Astrocyte of the spinal cord (primary cell): ENCODE measurements at regions not wholly inside any gene's neighbourhood (a gene's known extent, or its start where the extent isn't known, plus 50 kb on each side); places are given as distances from the start of the nearest gene placed in this dataset.

Source experiments
- DNase-seq: peaks from one replicate; pipeline ENCODE4 v3.0.0; 2011; ENCODE audit warnings: low read depth, low spot score
- H3K4me3 ChIP-seq: 2 replicates; pipeline ENCODE4 v1.5.1; 2011; ENCODE audit warnings: low read depth, mild to moderate bottlenecking, low read length, moderate library complexity
- in situ Hi-C: cut with HindIII; loops from 2 replicates; pipeline ENCODE4 v1.10.0; 2017; ENCODE audit warnings: low sequenced_read_pairs
- TF ChIP-seq, protein P1 (sequence below): IDR thresholded peaks from 2 replicates; pipeline ENCODE4 v1.5.1; 2012; ENCODE audit warnings: low read depth, mild to moderate bottlenecking, low read length, inconsistent platforms

DNA sequence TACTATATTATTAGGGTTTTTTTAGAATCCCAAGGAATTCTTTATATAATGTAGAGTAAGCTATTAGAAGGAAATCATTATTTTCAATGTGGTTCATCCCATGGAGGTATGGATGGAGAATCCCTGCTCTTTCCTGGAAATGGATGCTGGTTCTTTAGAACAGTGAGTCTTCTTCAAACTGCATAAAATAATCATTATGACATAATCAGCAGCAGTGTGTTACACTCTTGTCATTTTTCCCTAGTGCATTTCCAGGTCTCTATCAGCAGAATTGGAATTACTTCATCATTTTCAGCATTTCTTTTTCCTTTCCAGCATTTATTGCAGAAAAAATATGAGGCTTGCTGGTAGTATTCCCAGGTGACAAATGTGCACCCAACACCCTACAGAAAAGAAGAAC lies 168.1 kb downstream of the ETAA1 start:
- DNase-seq = no peak
- no peak overlapping the region for H3K4me3 ChIP-seq
- TF ChIP-seq, protein P1, sequence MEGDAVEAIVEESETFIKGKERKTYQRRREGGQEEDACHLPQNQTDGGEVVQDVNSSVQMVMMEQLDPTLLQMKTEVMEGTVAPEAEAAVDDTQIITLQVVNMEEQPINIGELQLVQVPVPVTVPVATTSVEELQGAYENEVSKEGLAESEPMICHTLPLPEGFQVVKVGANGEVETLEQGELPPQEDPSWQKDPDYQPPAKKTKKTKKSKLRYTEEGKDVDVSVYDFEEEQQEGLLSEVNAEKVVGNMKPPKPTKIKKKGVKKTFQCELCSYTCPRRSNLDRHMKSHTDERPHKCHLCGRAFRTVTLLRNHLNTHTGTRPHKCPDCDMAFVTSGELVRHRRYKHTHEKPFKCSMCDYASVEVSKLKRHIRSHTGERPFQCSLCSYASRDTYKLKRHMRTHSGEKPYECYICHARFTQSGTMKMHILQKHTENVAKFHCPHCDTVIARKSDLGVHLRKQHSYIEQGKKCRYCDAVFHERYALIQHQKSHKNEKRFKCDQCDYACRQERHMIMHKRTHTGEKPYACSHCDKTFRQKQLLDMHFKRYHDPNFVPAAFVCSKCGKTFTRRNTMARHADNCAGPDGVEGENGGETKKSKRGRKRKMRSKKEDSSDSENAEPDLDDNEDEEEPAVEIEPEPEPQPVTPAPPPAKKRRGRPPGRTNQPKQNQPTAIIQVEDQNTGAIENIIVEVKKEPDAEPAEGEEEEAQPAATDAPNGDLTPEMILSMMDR = no peak
- in situ Hi-C loops = no loop called here

DNA sequence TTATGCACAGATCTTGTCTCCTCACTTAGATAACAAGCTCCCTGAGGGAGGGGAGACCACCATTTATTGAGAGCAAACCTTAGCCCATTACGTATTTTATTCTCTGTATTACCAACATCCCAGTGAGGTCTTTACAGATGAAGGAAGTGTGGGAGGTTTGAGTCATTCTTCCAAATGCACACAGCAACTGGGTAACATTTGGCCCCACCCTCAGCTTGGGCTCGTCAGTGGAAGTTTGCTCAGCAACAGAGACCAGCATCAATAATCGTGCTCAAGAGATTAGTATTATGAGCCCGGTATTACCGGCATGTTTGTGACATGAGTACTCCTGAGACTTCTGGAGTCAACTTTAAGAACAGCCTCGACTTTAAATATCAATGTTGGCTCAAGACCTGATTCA lies 168.6 kb downstream of the ETAA1 start:
- TF ChIP-seq, protein P1 = no peak
- in situ Hi-C loops = no loop called here
- H3K4me3 ChIP-seq = no peak overlapping the region
- DNase-seq = peak; percentile 76

DNA sequence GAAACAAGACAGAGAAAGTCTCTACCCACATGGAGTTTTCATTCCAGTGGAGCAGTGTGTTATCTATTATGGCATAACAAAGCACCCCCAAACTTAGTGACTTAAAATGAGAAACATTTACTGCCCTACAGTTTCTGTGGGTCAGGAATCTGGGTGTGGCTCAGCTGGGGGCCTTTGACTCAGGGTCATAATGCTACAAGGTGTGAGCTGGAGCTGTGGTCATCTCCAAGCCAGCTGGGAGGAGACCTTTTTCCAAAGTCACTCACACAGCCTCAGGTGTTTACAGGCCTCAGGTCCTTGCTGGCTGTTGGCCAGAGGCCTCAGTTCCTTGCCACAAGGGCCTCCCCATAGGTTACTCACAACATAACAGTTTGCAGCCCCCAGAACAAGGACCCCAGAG lies 169.2 kb downstream of the ETAA1 start:
- in situ Hi-C loops = no loop called here

GRCh38 chr2:67566958-67567635 lies 170.0 kb downstream of the ETAA1 start:
- H3K4me3 ChIP-seq = no peak overlapping the region
- in situ Hi-C loops = no loop called here
- TF ChIP-seq, protein P1 = no peak
- no peak for DNase-seq

More for the DNA sequence above, 169.2 kb downstream of the ETAA1 start:
- TF ChIP-seq, protein P1 = no peak
- no peak overlapping the region for H3K4me3 ChIP-seq
- no peak for DNase-seq

GRCh38 chr2:67567886-67568285 lies 170.8 kb downstream of the ETAA1 start:
- TF ChIP-seq, protein P1 = no peak
- H3K4me3 ChIP-seq = no peak overlapping the region
- in situ Hi-C loops = no loop called here
- DNase-seq = no peak

DNA sequence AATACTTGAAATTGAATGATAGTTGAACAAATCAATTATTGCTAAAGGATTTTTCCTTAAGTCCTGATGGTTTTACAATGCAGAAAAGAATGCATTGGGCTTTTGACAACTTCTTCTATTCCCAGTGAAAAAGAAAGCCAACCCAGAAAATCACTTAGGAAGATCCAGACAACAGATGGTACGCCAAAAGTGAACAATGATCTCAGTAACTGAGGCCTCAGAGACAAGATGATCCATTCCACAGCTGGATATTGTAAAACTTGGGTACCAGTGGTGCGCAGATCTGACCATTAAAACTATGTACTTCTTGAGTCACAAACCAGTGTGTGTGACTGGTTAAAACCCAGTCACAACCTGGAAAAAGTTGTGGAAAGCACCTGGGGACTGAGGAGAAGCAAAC lies 173.5 kb downstream of the ETAA1 start:
- H3K4me3 ChIP-seq = no peak overlapping the region
- in situ Hi-C loops = no loop called here
- TF ChIP-seq, protein P1 = no peak
- no peak for DNase-seq
